ENCODE measurements at regions not wholly inside any gene's neighbourhood (a gene's known extent, or its start where the extent isn't known, plus 50 kb on each side); places are given as distances from the start of the nearest gene placed in this dataset.

- Histone ChIP-seq H3K9me3 (peaks cover 6% of the 10 kb centered on the region), H3K36me3 (ENCODE audit: low read depth) (no peaks in the 10 kb centered on the region), H3K4me1 (ENCODE audit: low read depth) (no peaks in the 10 kb centered on the region), H3K4me3 (no peak overlapping the region)
- intact Hi-C loops (cut with DNase I, micrococcal nuclease), result no loop called here
- peak; percentile 61 for TF ChIP-seq CTCF (IDR thresholded peaks at IDR 0.05)
- DNase-seq (peak in 1 of 3 donors; percentile 65), ATAC-seq (peak; percentile 79)
These were observed 70.0 kb upstream of the FAM241A start for GRCh38 chr4:112075129-112075753.

GRCh38 chr4:112075906-112076305 is 69.3 kb upstream of the FAM241A start:
- no peak for DNase-seq
- Histone ChIP-seq H3K9me3 (peaks cover 6% of the 10 kb centered on the region), H3K4me1 (ENCODE audit: low read depth) (no peaks in the 10 kb centered on the region), H3K36me3 (ENCODE audit: low read depth) (no peaks in the 10 kb centered on the region), H3K4me3 (no peak overlapping the region)
- no peak for TF ChIP-seq CTCF (IDR thresholded peaks at IDR 0.05)
- ATAC-seq, result no peak
- intact Hi-C loops (cut with DNase I, micrococcal nuclease), result no loop called here

- DNase-seq (no peak), ATAC-seq (no peak)
- Histone ChIP-seq H3K9me3 (peaks cover 6% of the 10 kb centered on the region), H3K4me3 (no peak overlapping the region), H3K36me3 (ENCODE audit: low read depth) (no peaks in the 10 kb centered on the region), H3K4me1 (ENCODE audit: low read depth) (no peaks in the 10 kb centered on the region)
- no peak for TF ChIP-seq CTCF (IDR thresholded peaks at IDR 0.05)
- intact Hi-C loops (cut with DNase I, micrococcal nuclease), result no loop called here
These were observed 68.2 kb upstream of the FAM241A start for GRCh38 chr4:112076919-112077608.

- Histone ChIP-seq H3K9me3 (peaks cover 6% of the 10 kb centered on the region), H3K4me3 (no peak overlapping the region), H3K4me1 (ENCODE audit: low read depth) (no peaks in the 10 kb centered on the region), H3K36me3 (ENCODE audit: low read depth) (no peaks in the 10 kb centered on the region)
- TF ChIP-seq CTCF (IDR thresholded peaks at IDR 0.05), result no peak
- intact Hi-C loops (cut with DNase I, micrococcal nuclease), result no loop called here
- DNase-seq (peak in 1 of 3 donors; percentile 34), ATAC-seq (no peak)
These were observed 67.5 kb upstream of the FAM241A start for GRCh38 chr4:112077743-112078142.

- ATAC-seq (peak; percentile 98), DNase-seq (peak in 1 of 3 donors; percentile 44)
- Histone ChIP-seq H3K9me3 (no peaks in the 10 kb centered on the region), H3K4me1 (ENCODE audit: low read depth) (peaks cover 6% of the 10 kb centered on the region), H3K36me3 (ENCODE audit: low read depth) (no peaks in the 10 kb centered on the region), H3K4me3 (no peak overlapping the region)
- intact Hi-C loops (cut with DNase I, micrococcal nuclease), result no loop called here
- no peak for TF ChIP-seq CTCF (IDR thresholded peaks at IDR 0.05)
These were observed 62.2 kb upstream of the FAM241A start for GRCh38 chr4:112082954-112083586.

Measured in mucosa of descending colon (tissue), 3 donors.